Endothelial cell of umbilical vein (primary cell): ENCODE measurements at regions not wholly inside any gene's neighbourhood (a gene's known extent, or its start where the extent isn't known, plus 50 kb on each side); places are given as distances from the start of the nearest gene placed in this dataset.

Source experiments
- EZH2 ChIP-seq: IDR thresholded peaks from 2 replicates; pipeline ENCODE4 v1.6.1; 2012; ENCODE audit warnings: borderline replicate concordance, low read depth, mild to moderate bottlenecking, moderate library complexity, low read length, inconsistent platforms; ENCODE audit not compliant: severe bottlenecking
- FOS ChIP-seq: IDR thresholded peaks from 2 replicates; pipeline ENCODE4 v1.6.1; 2011; ENCODE audit warnings: mild to moderate bottlenecking, low read length, moderate library complexity, borderline replicate concordance; ENCODE audit not compliant: insufficient read depth
- GATA2 ChIP-seq: IDR thresholded peaks from 2 replicates; pipeline ENCODE4 v1.7.0; 2011; ENCODE audit warnings: low read depth, mild to moderate bottlenecking, moderate library complexity, mixed read lengths, low read length; ENCODE audit not compliant: insufficient read length, insufficient read depth
- JUN ChIP-seq: IDR thresholded peaks from 2 replicates; pipeline ENCODE4 v1.6.1; 2011; ENCODE audit warnings: borderline replicate concordance, low read depth; ENCODE audit not compliant: insufficient read length, insufficient read depth
- MYC ChIP-seq: IDR thresholded peaks from one replicate; pipeline ENCODE4 v1.6.1; 2011; ENCODE audit warnings: mild to moderate bottlenecking, low read depth, low read length
- POLR2A ChIP-seq: IDR thresholded peaks from 2 replicates; pipeline ENCODE4 v1.6.1; 2012; ENCODE audit warnings: low read depth, mild to moderate bottlenecking, control low read depth, low read length
- POLR2AphosphoS5 ChIP-seq: IDR thresholded peaks from 2 replicates; pipeline ENCODE4 v1.6.1; 2012; ENCODE audit warnings: low read depth, mild to moderate bottlenecking, control low read depth, low read length, moderate library complexity; ENCODE audit not compliant: insufficient read depth
- TF ChIP-seq, protein P1 (sequence below), 2 donors: IDR thresholded peaks; 1 replicate in 1 of 2; 2 replicates in 1 of 2; pipeline ENCODE4 v1.5.1; 2011; ENCODE audit warnings: low read length in 2 of 2, mild to moderate bottlenecking in 2 of 2, moderate library complexity in 2 of 2, control low read depth in 1 of 2, inconsistent platforms in 1 of 2, low read depth in 1 of 2; ENCODE audit not compliant: insufficient read depth in 1 of 2; ENCODE audit errors: extremely low read depth in 1 of 2
- TF ChIP-seq, protein P2 (sequence below): IDR thresholded peaks from 2 replicates; pipeline ENCODE4 v1.6.1; 2011; ENCODE audit not compliant: insufficient read depth, insufficient read length

DNA sequence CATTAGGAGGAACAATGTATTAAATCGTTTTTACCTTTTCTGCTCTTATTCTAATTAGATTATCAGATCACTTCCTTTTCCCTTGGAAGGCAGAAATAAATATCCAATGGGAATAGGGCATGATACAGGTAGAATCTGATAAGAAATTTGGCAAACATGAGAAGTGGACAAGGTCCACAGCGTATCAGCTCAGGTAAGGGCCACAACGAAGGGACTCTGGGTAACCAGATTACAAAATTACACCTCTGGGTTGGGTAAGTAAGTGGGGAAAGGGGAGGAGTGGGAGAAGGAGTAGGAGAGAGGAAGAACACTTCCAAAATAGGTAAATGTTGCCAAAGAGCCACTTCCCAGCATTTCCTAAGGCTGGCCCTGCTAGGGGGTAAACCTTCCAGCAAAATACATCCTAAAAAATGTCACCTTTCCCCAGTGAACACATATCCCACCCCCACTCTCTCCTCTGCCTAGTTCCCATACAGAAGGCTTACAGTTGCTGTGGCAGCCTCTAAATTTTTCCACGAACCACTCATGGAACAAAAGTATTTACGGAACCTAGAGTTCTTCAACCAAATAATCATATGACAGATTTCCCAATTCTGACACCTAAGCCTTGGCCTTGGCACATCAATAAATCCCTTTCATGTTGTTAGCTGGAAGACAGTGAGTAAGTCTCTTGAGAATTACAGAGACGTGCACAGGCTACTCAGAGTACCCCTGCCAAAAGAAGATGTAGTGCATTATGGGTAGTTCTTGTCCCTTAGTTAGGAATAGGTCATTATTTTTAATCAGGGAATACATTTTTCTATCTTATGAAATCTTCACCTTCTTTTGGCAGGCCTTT, 51.5 kb upstream of the DLX6 start:
- TF ChIP-seq, protein P1, sequence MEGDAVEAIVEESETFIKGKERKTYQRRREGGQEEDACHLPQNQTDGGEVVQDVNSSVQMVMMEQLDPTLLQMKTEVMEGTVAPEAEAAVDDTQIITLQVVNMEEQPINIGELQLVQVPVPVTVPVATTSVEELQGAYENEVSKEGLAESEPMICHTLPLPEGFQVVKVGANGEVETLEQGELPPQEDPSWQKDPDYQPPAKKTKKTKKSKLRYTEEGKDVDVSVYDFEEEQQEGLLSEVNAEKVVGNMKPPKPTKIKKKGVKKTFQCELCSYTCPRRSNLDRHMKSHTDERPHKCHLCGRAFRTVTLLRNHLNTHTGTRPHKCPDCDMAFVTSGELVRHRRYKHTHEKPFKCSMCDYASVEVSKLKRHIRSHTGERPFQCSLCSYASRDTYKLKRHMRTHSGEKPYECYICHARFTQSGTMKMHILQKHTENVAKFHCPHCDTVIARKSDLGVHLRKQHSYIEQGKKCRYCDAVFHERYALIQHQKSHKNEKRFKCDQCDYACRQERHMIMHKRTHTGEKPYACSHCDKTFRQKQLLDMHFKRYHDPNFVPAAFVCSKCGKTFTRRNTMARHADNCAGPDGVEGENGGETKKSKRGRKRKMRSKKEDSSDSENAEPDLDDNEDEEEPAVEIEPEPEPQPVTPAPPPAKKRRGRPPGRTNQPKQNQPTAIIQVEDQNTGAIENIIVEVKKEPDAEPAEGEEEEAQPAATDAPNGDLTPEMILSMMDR (IDR thresholded peaks at IDR 0.05; ENCODE audit: extremely low read depth in 1 of 2, insufficient read depth in 1 of 2, low read depth in 1 of 2, low read length in 2 of 2): no peak
- no peak for TF ChIP-seq EZH2
- no peak for TF ChIP-seq POLR2A
- TF ChIP-seq POLR2AphosphoS5: no peak
- TF ChIP-seq MYC: no peak
- no peak for TF ChIP-seq FOS
- no peak for TF ChIP-seq GATA2
- TF ChIP-seq, protein P2, sequence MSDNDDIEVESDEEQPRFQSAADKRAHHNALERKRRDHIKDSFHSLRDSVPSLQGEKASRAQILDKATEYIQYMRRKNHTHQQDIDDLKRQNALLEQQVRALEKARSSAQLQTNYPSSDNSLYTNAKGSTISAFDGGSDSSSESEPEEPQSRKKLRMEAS: no peak
- no peak for TF ChIP-seq JUN
